Fibroblast of villous mesenchyme (primary cell): ENCODE measurements at regions not wholly inside any gene's neighbourhood (a gene's known extent, or its start where the extent isn't known, plus 50 kb on each side); places are given as distances from the start of the nearest gene placed in this dataset.

ENCODE experiments used
- DNase-seq: peaks from one replicate; pipeline ENCODE4 v3.0.0-alpha.2; 2010; ENCODE audit warnings: low read depth
- H3K4me3 ChIP-seq: 2 replicates; pipeline ENCODE4 v1.5.1; 2011; ENCODE audit warnings: low read depth, mild to moderate bottlenecking, low read length
- CTCF ChIP-seq: IDR thresholded peaks from 2 replicates; pipeline ENCODE4 v1.5.1; 2012; ENCODE audit warnings: low read depth, mild to moderate bottlenecking, low read length; ENCODE audit not compliant: insufficient read depth

GRCh38 chr4:173680278-173680677 is 150.2 kb upstream of the HAND2 start:
- no peak overlapping the region for H3K4me3 ChIP-seq
- DNase-seq, result no peak
- TF ChIP-seq CTCF, result no peak

- TF ChIP-seq CTCF, result no peak
- H3K4me3 ChIP-seq, result no peak overlapping the region
- no peak for DNase-seq
Measured at GRCh38 chr4:173675446-173675845, 145.4 kb upstream of the HAND2 start.

GRCh38 chr4:173669460-173670179 is 139.6 kb upstream of the HAND2 start:
- TF ChIP-seq CTCF, result no peak

GRCh38 chr4:173661001-173661400 is 131.0 kb upstream of the HAND2 start:
- H3K4me3 ChIP-seq, result no peak overlapping the region
- TF ChIP-seq CTCF, result no peak
- no peak for DNase-seq

More at GRCh38 chr4:173669460-173670179, 139.6 kb upstream of the HAND2 start:
- DNase-seq, result no peak
- no peak overlapping the region for H3K4me3 ChIP-seq

- no peak overlapping the region for H3K4me3 ChIP-seq
- no peak for DNase-seq
- TF ChIP-seq CTCF, result no peak
Measured at GRCh38 chr4:173656898-173657297, 126.9 kb upstream of the HAND2 start.

GRCh38 chr4:173652283-173652931 is 122.4 kb upstream of the HAND2 start:
- H3K4me3 ChIP-seq, result no peak overlapping the region
- no peak for TF ChIP-seq CTCF
- no peak for DNase-seq
